ENCODE measurements at regions not wholly inside any gene's neighbourhood (a gene's known extent, or its start where the extent isn't known, plus 50 kb on each side); places are given as distances from the start of the nearest gene placed in this dataset.
"Not testable (repeated sequence)": the region's sequence is repeated elsewhere in the genome, so short reads cannot be mapped to it uniquely, and the experiment has no call there.

- H3K36me3 Mint-ChIP-seq (ENCODE audit: insufficient read depth) = peaks cover 2% of the 10 kb centered on the region
- ATAC-seq (replicated peaks; ENCODE audit: extremely low read depth, poor library complexity, severe bottlenecking) (no peak), DNase-seq (ENCODE audit: low spot score in 2 of 2) (no peak)
- no peak overlapping the region for H3K27ac Mint-ChIP-seq (ENCODE audit: low read depth)
- H3K4me3 Mint-ChIP-seq = no peak overlapping the region
- peaks cover 6% of the 10 kb centered on the region for H3K9me3 Mint-ChIP-seq
- H3K4me1 Mint-ChIP-seq = no peaks in the 10 kb centered on the region
- H3K27me3 Mint-ChIP-seq = no peaks in the 10 kb centered on the region
Measured at GRCh38 chr7:13724977-13725566, 264.4 kb downstream of the ETV1 start.

DNA sequence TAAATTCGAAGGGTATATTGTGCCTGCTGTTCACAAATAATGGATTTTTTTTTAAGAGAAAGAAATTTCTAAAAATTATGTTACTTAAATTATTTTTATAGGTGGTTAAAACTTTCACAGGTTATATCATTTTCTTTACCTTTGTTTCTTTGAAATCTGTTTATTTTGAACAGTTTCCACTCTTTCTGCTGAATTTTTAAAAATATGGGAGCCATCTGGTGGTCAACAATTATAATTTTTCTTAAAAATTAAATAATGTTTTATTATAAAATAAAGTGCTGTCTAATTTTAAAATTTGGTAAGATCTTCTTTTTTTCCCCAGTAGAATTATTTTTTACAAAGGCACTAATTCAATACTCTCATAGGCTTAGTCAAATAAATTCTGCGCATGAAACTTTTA, 263.9 kb downstream of the ETV1 start:
- H3K27ac Mint-ChIP-seq (ENCODE audit: low read depth) = no peak overlapping the region
- peaks cover 6% of the 10 kb centered on the region for H3K9me3 Mint-ChIP-seq
- no peaks in the 10 kb centered on the region for H3K27me3 Mint-ChIP-seq
- ATAC-seq (replicated peaks; ENCODE audit: extremely low read depth, poor library complexity, severe bottlenecking) (no peak), DNase-seq (ENCODE audit: low spot score in 2 of 2) (no peak)
- no peak overlapping the region for H3K4me3 Mint-ChIP-seq
- H3K36me3 Mint-ChIP-seq (ENCODE audit: insufficient read depth) = peaks cover 2% of the 10 kb centered on the region
- H3K4me1 Mint-ChIP-seq = no peaks in the 10 kb centered on the region

DNA sequence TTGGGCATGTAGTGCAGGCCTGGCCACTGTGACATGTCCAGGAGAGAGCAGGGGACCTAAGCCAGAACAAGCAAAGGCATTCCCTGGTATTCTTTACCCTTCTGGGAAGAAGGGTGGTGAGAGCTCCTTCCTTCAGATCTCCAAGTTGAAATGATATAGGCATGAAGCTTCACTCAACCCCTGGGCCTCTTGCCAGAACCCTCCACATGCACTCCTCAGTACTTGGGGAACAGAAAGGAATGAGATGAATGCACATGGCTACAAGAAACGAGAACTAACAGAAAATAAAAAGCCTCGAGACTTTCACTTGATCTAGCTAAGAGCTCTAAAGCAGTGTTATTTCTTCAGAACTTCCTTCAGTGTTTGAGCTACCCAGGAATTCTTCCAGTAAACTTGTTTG, 262.2 kb downstream of the ETV1 start:
- Mint-ChIP-seq H3K36me3 (ENCODE audit: insufficient read depth) (peaks cover 2% of the 10 kb centered on the region), H3K9me3 (peaks cover 6% of the 10 kb centered on the region)
- DNase-seq (ENCODE audit: low spot score in 2 of 2) = no peak

GRCh38 chr7:13727751-13728150, 261.7 kb downstream of the ETV1 start:
- Mint-ChIP-seq H3K4me3 (no peak overlapping the region), H3K27me3 (no peaks in the 10 kb centered on the region), H3K9me3 (peaks cover 6% of the 10 kb centered on the region), H3K36me3 (ENCODE audit: insufficient read depth) (peaks cover 2% of the 10 kb centered on the region), H3K27ac (ENCODE audit: low read depth) (no peak overlapping the region), H3K4me1 (no peaks in the 10 kb centered on the region)
- ATAC-seq (replicated peaks; ENCODE audit: extremely low read depth, poor library complexity, severe bottlenecking) (no peak), DNase-seq (ENCODE audit: low spot score in 2 of 2) (no peak)

More for the DNA sequence above, 262.2 kb downstream of the ETV1 start:
- no peaks in the 10 kb centered on the region for H3K4me1 Mint-ChIP-seq
- no peak overlapping the region for H3K4me3 Mint-ChIP-seq
- no peak overlapping the region for H3K27ac Mint-ChIP-seq (ENCODE audit: low read depth)
- no peak for ATAC-seq (replicated peaks; ENCODE audit: extremely low read depth, poor library complexity, severe bottlenecking)
- H3K27me3 Mint-ChIP-seq = no peaks in the 10 kb centered on the region

- not testable (repeated sequence) for H3K9me3 Mint-ChIP-seq; ATAC-seq (replicated peaks; ENCODE audit: extremely low read depth, poor library complexity, severe bottlenecking); H3K27ac Mint-ChIP-seq (ENCODE audit: low read depth)
Measured at GRCh38 chr7:13728430-13728829, 261.0 kb downstream of the ETV1 start.

DNA sequence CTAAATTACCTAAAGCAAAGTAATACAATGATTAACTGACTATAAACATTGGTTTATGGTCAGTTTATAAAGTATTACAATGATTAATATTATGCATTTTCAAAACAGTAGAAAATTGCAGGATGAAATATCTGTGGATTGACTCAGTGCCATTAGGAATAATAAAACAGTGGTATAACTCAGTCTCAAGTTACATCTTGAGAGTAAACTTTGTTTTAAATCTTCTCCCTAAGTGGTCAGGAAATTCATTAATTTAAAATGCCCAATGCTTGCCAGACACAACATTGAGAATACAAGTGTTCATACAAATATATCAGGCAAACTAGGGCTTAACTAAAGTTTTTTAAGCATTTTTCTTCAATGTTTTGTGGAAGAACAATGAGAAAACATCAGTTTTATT, 257.8 kb downstream of the ETV1 start:
- Mint-ChIP-seq H3K27me3 (no peaks in the 10 kb centered on the region), H3K9me3 (peaks cover 6% of the 10 kb centered on the region), H3K36me3 (ENCODE audit: insufficient read depth) (peaks cover 2% of the 10 kb centered on the region), H3K4me3 (no peak overlapping the region), H3K4me1 (no peaks in the 10 kb centered on the region), H3K27ac (ENCODE audit: low read depth) (no peak overlapping the region)
- no peak for ATAC-seq (replicated peaks; ENCODE audit: extremely low read depth, poor library complexity, severe bottlenecking)
- no peak for DNase-seq (ENCODE audit: low spot score in 2 of 2)

More at GRCh38 chr7:13728430-13728829, 261.0 kb downstream of the ETV1 start:
- not testable (repeated sequence) for H3K27me3 Mint-ChIP-seq; DNase-seq (ENCODE audit: low spot score in 2 of 2); H3K36me3 Mint-ChIP-seq (ENCODE audit: insufficient read depth); H3K4me1 Mint-ChIP-seq; H3K4me3 Mint-ChIP-seq

DNA sequence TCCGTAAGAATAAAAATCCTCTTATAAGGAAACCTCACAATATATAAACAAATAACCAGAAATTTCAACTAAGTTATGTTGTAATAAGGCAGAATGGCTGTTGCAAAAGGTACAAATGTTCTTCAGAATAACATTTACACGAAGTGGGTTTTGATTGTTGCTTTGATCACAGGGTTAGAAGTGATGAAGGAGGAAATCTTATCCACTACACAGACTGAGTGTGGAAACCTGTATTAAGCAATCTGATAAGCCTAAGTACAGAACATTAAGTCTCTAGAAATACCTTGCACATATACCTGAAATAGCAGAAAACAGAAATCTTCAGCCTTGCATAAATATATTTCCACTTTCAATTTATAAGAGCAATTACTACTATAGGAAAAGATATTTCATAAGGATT, 251.9 kb downstream of the ETV1 start:
- Mint-ChIP-seq H3K4me3 (no peak overlapping the region), H3K4me1 (no peaks in the 10 kb centered on the region), H3K9me3 (no peaks in the 10 kb centered on the region), H3K27ac (ENCODE audit: low read depth) (no peak overlapping the region), H3K27me3 (peaks cover 10% of the 10 kb centered on the region), H3K36me3 (ENCODE audit: insufficient read depth) (peaks cover 2% of the 10 kb centered on the region)
- ATAC-seq (replicated peaks; ENCODE audit: extremely low read depth, poor library complexity, severe bottlenecking) = no peak
- DNase-seq (ENCODE audit: low spot score in 2 of 2) = no peak

DNA sequence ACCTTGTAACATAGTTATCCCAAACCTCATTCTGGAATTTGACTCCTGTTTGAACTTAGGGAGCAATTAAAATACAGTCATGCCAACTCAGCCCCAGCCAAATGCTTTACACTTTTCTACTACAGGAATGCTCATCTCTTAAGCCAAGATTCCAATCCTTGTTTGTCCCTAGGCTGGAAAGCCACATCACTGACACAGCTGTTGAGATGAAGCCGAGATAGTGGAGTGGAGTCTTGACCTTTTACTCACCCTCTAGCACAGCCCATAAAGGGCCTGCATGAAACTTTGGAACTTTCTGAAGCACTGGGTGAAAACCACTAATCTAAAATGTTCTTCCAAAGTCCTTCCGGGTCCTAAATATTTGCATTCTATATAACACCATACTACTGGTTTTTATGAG, 247.3 kb downstream of the ETV1 start:
- Mint-ChIP-seq H3K9me3 (no peaks in the 10 kb centered on the region), H3K4me3 (no peak overlapping the region), H3K36me3 (ENCODE audit: insufficient read depth) (peaks cover 2% of the 10 kb centered on the region), H3K4me1 (no peaks in the 10 kb centered on the region), H3K27ac (ENCODE audit: low read depth) (no peak overlapping the region), H3K27me3 (peaks cover 10% of the 10 kb centered on the region)
- no peak for ATAC-seq (replicated peaks; ENCODE audit: extremely low read depth, poor library complexity, severe bottlenecking)
- no peak for DNase-seq (ENCODE audit: low spot score in 2 of 2)

GRCh38 chr7:13742811-13743210, 246.7 kb downstream of the ETV1 start:
- H3K9me3 Mint-ChIP-seq = no peaks in the 10 kb centered on the region
- no peak overlapping the region for H3K4me3 Mint-ChIP-seq
- ATAC-seq (replicated peaks; ENCODE audit: extremely low read depth, poor library complexity, severe bottlenecking) = no peak
- H3K4me1 Mint-ChIP-seq = no peaks in the 10 kb centered on the region
- peaks cover 10% of the 10 kb centered on the region for H3K27me3 Mint-ChIP-seq
- no peak overlapping the region for H3K27ac Mint-ChIP-seq (ENCODE audit: low read depth)
- DNase-seq (ENCODE audit: low spot score in 2 of 2) = no peak
- H3K36me3 Mint-ChIP-seq (ENCODE audit: insufficient read depth) = peaks cover 2% of the 10 kb centered on the region

DNA sequence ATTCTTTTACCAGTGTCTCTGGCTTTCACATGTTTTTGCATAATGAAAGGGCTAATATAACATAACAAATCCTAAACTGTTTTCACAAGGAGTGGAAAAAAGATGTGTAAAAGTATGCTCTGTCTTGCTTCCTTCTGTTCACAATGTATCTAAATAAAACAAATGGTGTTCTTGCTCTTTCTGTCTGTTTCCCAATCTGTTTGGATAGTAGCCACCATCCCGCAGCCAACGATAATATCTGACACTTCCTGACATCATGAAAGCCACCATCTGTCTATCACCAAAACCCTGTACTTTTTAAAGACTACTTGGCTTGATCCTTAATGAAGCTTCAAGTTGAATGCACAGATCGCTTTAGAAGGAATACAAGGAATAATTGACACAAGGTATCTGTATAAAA, 246.2 kb downstream of the ETV1 start:
- Mint-ChIP-seq H3K27ac (ENCODE audit: low read depth) (no peak overlapping the region), H3K4me3 (no peak overlapping the region), H3K27me3 (peaks cover 6% of the 10 kb centered on the region), H3K9me3 (no peaks in the 10 kb centered on the region), H3K4me1 (no peaks in the 10 kb centered on the region), H3K36me3 (ENCODE audit: insufficient read depth) (peaks cover 2% of the 10 kb centered on the region)
- DNase-seq (ENCODE audit: low spot score in 2 of 2) (no peak), ATAC-seq (replicated peaks; ENCODE audit: extremely low read depth, poor library complexity, severe bottlenecking) (no peak)

- H3K36me3 Mint-ChIP-seq (ENCODE audit: insufficient read depth) = peaks cover 4% of the 10 kb centered on the region
- ATAC-seq (replicated peaks; ENCODE audit: extremely low read depth, poor library complexity, severe bottlenecking) (no peak), DNase-seq (ENCODE audit: low spot score in 2 of 2) (no peak)
- no peak overlapping the region for H3K27ac Mint-ChIP-seq (ENCODE audit: low read depth)
- no peaks in the 10 kb centered on the region for H3K4me1 Mint-ChIP-seq
- H3K27me3 Mint-ChIP-seq = no peaks in the 10 kb centered on the region
- H3K9me3 Mint-ChIP-seq = no peaks in the 10 kb centered on the region
- no peak overlapping the region for H3K4me3 Mint-ChIP-seq
Measured at GRCh38 chr7:13745530-13745929, 243.9 kb downstream of the ETV1 start.

DNA sequence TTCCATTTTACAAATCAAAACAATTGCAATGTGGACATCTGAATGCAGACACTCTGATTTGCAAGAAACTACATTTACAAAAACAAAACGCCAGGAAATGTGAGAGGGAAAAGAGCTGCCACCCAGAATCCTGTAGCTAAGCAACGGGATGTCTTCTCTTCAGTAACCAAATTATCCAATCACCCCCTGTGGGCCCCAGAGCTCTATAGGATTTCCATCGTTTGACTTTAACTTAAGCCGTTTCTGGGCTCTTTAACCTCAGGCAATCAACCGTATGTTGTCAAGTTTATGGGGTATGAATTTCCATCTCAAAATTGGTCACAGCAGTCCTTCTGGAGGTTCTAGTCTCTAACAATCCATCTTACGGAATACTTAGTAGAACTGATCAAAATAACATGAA, 240.5 kb downstream of the ETV1 start:
- no peak overlapping the region for H3K4me3 Mint-ChIP-seq
- no peaks in the 10 kb centered on the region for H3K9me3 Mint-ChIP-seq
- peaks cover 2% of the 10 kb centered on the region for H3K36me3 Mint-ChIP-seq (ENCODE audit: insufficient read depth)
- no peaks in the 10 kb centered on the region for H3K27me3 Mint-ChIP-seq
- no peak overlapping the region for H3K27ac Mint-ChIP-seq (ENCODE audit: low read depth)
- no peaks in the 10 kb centered on the region for H3K4me1 Mint-ChIP-seq
- ATAC-seq (replicated peaks; ENCODE audit: extremely low read depth, poor library complexity, severe bottlenecking) (no peak), DNase-seq (ENCODE audit: low spot score in 2 of 2) (no peak)

- DNase-seq (ENCODE audit: low spot score in 2 of 2) = no peak
- Mint-ChIP-seq H3K4me1 (no peaks in the 10 kb centered on the region), H3K27ac (ENCODE audit: low read depth) (no peak overlapping the region), H3K27me3 (no peaks in the 10 kb centered on the region), H3K9me3 (no peaks in the 10 kb centered on the region), H3K36me3 (ENCODE audit: insufficient read depth) (peaks cover 2% of the 10 kb centered on the region), H3K4me3 (no peak overlapping the region)
- ATAC-seq (replicated peaks; ENCODE audit: extremely low read depth, poor library complexity, severe bottlenecking) = no peak
Measured at GRCh38 chr7:13749636-13750035, 239.8 kb downstream of the ETV1 start.

DNA sequence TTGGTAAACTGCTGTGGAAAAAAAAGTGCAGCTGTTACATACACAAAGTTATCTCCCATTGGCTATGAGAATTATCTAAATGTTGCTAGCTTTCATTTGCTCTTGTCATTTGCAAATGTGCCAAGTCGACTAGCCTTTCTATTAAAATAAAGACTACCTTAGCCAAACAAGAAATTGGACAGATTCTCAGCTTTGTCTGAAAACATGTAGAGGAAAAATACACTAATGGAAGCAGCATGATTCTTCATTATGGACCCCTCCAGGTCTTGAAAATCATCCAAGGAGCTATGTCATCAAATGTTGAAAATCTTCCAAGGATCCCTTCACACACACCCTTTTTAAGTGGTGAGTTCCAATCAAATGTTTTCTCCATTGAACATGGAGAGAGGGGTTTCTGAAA, 237.7 kb downstream of the ETV1 start:
- no peaks in the 10 kb centered on the region for H3K9me3 Mint-ChIP-seq
- H3K36me3 Mint-ChIP-seq (ENCODE audit: insufficient read depth) = peaks cover 2% of the 10 kb centered on the region
- ATAC-seq (replicated peaks; ENCODE audit: extremely low read depth, poor library complexity, severe bottlenecking) (no peak), DNase-seq (ENCODE audit: low spot score in 2 of 2) (no peak)
- H3K27me3 Mint-ChIP-seq = no peaks in the 10 kb centered on the region
- H3K4me1 Mint-ChIP-seq = no peaks in the 10 kb centered on the region
- H3K4me3 Mint-ChIP-seq = no peak overlapping the region
- H3K27ac Mint-ChIP-seq (ENCODE audit: low read depth) = no peak overlapping the region

Data from central memory CD8-positive, alpha-beta T cell (primary cell).